A204.1 (cell line): ENCODE measurements at regions not wholly inside any gene's neighbourhood (a gene's known extent, or its start where the extent isn't known, plus 50 kb on each side); places are given as distances from the start of the nearest gene placed in this dataset.
"Not testable (repeated sequence)": the region's sequence is repeated elsewhere in the genome, so short reads cannot be mapped to it uniquely, and the experiment has no call there.

Experiments used
- FAIRE-seq: peaks from 2 replicates; lab custom pipeline; 2012; peaks lifted over from hg19 to GRCh38; lab: Jason Lieb, UNC

GRCh38 chr2:16063955-16064633 is 123.7 kb downstream of the MYCN start:
- no peak for FAIRE-seq

- FAIRE-seq = no peak
Observed at GRCh38 chr2:16063251-16063850, 123.0 kb downstream of the MYCN start.

- no peak for FAIRE-seq
Observed at GRCh38 chr2:16062471-16063250, 122.3 kb downstream of the MYCN start.

- no peak for FAIRE-seq
Observed at GRCh38 chr2:16061441-16062217, 121.3 kb downstream of the MYCN start.

- FAIRE-seq = no peak
Observed at GRCh38 chr2:16060936-16061338, 120.6 kb downstream of the MYCN start.

- FAIRE-seq = no peak
Observed at GRCh38 chr2:16060125-16060935, 120.0 kb downstream of the MYCN start.

- FAIRE-seq = no peak
Observed at GRCh38 chr2:16059393-16060016, 119.2 kb downstream of the MYCN start.

GRCh38 chr2:16058747-16059358 is 118.5 kb downstream of the MYCN start:
- FAIRE-seq = no peak

- no peak for FAIRE-seq
Observed at GRCh38 chr2:16058256-16058655, 117.9 kb downstream of the MYCN start.

GRCh38 chr2:16057661-16058060 is 117.3 kb downstream of the MYCN start:
- FAIRE-seq = no peak

- no peak for FAIRE-seq
Observed at GRCh38 chr2:16055848-16056580, 115.7 kb downstream of the MYCN start.

GRCh38 chr2:16053437-16054257 is 113.3 kb downstream of the MYCN start:
- no peak for FAIRE-seq

- FAIRE-seq = not testable (repeated sequence)
Observed at GRCh38 chr2:16052571-16053052, 112.3 kb downstream of the MYCN start.

- no peak for FAIRE-seq
Observed at GRCh38 chr2:16051841-16052564, 111.7 kb downstream of the MYCN start.

GRCh38 chr2:16050908-16051489 is 110.6 kb downstream of the MYCN start:
- no peak for FAIRE-seq

GRCh38 chr2:16050261-16050907 is 110.0 kb downstream of the MYCN start:
- FAIRE-seq = no peak

- FAIRE-seq = no peak
Observed at GRCh38 chr2:16049406-16049805, 109.1 kb downstream of the MYCN start.
